Peyer's patch (tissue), 4 donors: ENCODE measurements at regions not wholly inside any gene's neighbourhood (a gene's known extent, or its start where the extent isn't known, plus 50 kb on each side); places are given as distances from the start of the nearest gene placed in this dataset.

Source experiments
- CTCF ChIP-seq, 6 experiments: fragments of 450-650 bp in 4 of 6; fragments of 200-600 bp in 2 of 6; sonication (generic) in 1 of 6; IDR thresholded peaks; one replicate each; pipeline ENCODE4 v1.5.1; 2017 to 2019; ENCODE audit warnings: antibody characterized with exemption in 6 of 6, mild to moderate bottlenecking in 3 of 6, moderate library complexity in 1 of 6
- POLR2A ChIP-seq, 2 donors: fragments of 450-650 bp; IDR thresholded peaks; one replicate each; pipeline ENCODE4 v1.5.1; 2017; ENCODE audit warnings: antibody characterized with exemption in 2 of 2, mild to moderate bottlenecking in 2 of 2, moderate library complexity in 2 of 2

GRCh38 chr20:4375881-4376280, 126.8 kb upstream of the ADRA1D start:
- TF ChIP-seq CTCF (IDR thresholded peaks at IDR 0.05) (no peak), POLR2A (IDR thresholded peaks at IDR 0.05) (no peak)
